Fibroblast of lung (primary cell): ENCODE measurements at regions not wholly inside any gene's neighbourhood (a gene's known extent, or its start where the extent isn't known, plus 50 kb on each side); places are given as distances from the start of the nearest gene placed in this dataset.
"Not testable (repeated sequence)": the region's sequence is repeated elsewhere in the genome, so short reads cannot be mapped to it uniquely, and the experiment has no call there.

Experiments used
- DNase-seq, 2 donors: peaks; one replicate each; pipeline versions ENCODE4 v3.0.0 to v3.0.0-alpha.2; 2010; ENCODE audit warnings: low read depth in 2 of 2
- H2AFZ ChIP-seq: 2 replicates; pipeline ENCODE4 v1.5.1; 2012; ENCODE audit warnings: low read length, control low read depth, inconsistent platforms
- H3K27ac ChIP-seq: 2 replicates; pipeline ENCODE4 v1.5.1; 2011; ENCODE audit warnings: low read length, control low read depth; ENCODE audit not compliant: insufficient read depth
- H3K27me3 ChIP-seq: 2 replicates; pipeline ENCODE4 v1.5.1; 2011; ENCODE audit warnings: mild to moderate bottlenecking, low read length; ENCODE audit not compliant: control insufficient read depth, insufficient read depth
- H3K36me3 ChIP-seq: 2 replicates; pipeline ENCODE4 v1.5.1; 2011; ENCODE audit warnings: low read length; ENCODE audit not compliant: control insufficient read depth, insufficient read depth
- H3K4me1 ChIP-seq: 2 replicates; pipeline ENCODE4 v1.5.1; 2011; ENCODE audit warnings: low read length; ENCODE audit not compliant: control insufficient read depth, insufficient read depth; ENCODE audit errors: extremely low read depth
- H3K4me2 ChIP-seq: 2 replicates; pipeline ENCODE4 v1.5.1; 2011; ENCODE audit warnings: low read length, control low read depth; ENCODE audit not compliant: insufficient read depth; ENCODE audit errors: extremely low read depth
- H3K4me3 ChIP-seq, 4 experiments: fragments of 200-600 bp in 1 of 4; sonication (generic) in 1 of 4; replicated peaks in 1 of 4; 2 replicates each; pipeline ENCODE4 v1.5.1; 2011 to 2016; ENCODE audit warnings: low read length in 4 of 4, low read depth in 3 of 4, mild to moderate bottlenecking in 3 of 4, control low read depth in 2 of 4, inconsistent platforms in 1 of 4, mixed read lengths in 1 of 4; ENCODE audit not compliant: insufficient read depth in 1 of 4; ENCODE audit errors: control extremely low read depth in 1 of 4
- H3K79me2 ChIP-seq: 2 replicates; pipeline ENCODE4 v1.5.1; 2012; ENCODE audit warnings: mild to moderate bottlenecking, low read length, inconsistent platforms; ENCODE audit not compliant: control insufficient read depth, insufficient read depth
- H3K9ac ChIP-seq: 2 replicates; pipeline ENCODE4 v1.5.1; 2011; ENCODE audit warnings: mild to moderate bottlenecking, low read length, control low read depth; ENCODE audit not compliant: insufficient read depth
- H3K9me3 ChIP-seq: 2 replicates; pipeline ENCODE4 v1.5.1; 2012; ENCODE audit warnings: low read depth, low read length; ENCODE audit not compliant: control insufficient read depth, insufficient read depth
- H4K20me1 ChIP-seq: 2 replicates; pipeline ENCODE4 v1.5.1; 2011; ENCODE audit warnings: low read length; ENCODE audit not compliant: control insufficient read depth, insufficient read depth; ENCODE audit errors: extremely low read depth
- EZH2 ChIP-seq: IDR thresholded peaks from 2 replicates; pipeline ENCODE4 v1.5.1; 2012; ENCODE audit warnings: low read length, control low read depth, mild to moderate bottlenecking; ENCODE audit errors: missing control alignments
- TF ChIP-seq, protein P1 (sequence below), 2 donors: IDR thresholded peaks in 1 of 2; conservative IDR thresholded peaks in 1 of 2; 1 replicate in 1 of 2; 2 replicates in 1 of 2; pipeline ENCODE4 v1.5.1; 2011 to 2012; ENCODE audit warnings: low read length in 2 of 2, control low read depth in 1 of 2, inconsistent platforms in 1 of 2, low read depth in 1 of 2, mild to moderate bottlenecking in 1 of 2

DNA sequence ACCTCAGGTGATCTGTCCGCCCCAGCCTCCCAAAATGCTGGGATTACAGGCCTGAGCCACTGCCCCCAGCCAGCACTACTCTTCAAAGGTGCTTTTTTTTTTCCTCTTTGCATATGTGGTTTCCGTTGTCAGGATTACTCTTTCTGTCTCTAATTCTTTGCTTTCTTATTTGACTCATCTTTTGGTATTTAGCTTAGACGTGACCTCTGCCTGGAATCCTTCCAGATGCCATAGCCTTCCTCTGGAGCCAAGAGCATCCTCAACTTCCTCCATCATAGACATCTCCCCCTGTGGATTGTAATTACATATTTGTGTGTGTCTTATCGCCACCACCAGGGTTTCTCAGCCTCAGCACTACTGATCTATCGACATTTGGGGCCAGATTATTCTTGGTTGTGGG lies 84.4 kb upstream of the XYLT1 start:
- no peak overlapping the region for H3K4me3 ChIP-seq
- H3K36me3 ChIP-seq = no peaks in the 10 kb centered on the region
- no peaks in the 10 kb centered on the region for H4K20me1 ChIP-seq
- peak; percentile 51 to 95 for DNase-seq
- no peaks in the 10 kb centered on the region for H3K9me3 ChIP-seq
- TF ChIP-seq, protein P1, sequence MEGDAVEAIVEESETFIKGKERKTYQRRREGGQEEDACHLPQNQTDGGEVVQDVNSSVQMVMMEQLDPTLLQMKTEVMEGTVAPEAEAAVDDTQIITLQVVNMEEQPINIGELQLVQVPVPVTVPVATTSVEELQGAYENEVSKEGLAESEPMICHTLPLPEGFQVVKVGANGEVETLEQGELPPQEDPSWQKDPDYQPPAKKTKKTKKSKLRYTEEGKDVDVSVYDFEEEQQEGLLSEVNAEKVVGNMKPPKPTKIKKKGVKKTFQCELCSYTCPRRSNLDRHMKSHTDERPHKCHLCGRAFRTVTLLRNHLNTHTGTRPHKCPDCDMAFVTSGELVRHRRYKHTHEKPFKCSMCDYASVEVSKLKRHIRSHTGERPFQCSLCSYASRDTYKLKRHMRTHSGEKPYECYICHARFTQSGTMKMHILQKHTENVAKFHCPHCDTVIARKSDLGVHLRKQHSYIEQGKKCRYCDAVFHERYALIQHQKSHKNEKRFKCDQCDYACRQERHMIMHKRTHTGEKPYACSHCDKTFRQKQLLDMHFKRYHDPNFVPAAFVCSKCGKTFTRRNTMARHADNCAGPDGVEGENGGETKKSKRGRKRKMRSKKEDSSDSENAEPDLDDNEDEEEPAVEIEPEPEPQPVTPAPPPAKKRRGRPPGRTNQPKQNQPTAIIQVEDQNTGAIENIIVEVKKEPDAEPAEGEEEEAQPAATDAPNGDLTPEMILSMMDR (conservative IDR thresholded peaks at IDR 0.05 in 1 of 2, IDR thresholded peaks at IDR 0.05 in 1 of 2; ENCODE audit: low read depth in 1 of 2, low read length in 2 of 2) = peak in 1 of 2 donors; percentile 10
- no peak for TF ChIP-seq EZH2
- no peak overlapping the region for H2AFZ ChIP-seq
- H3K4me2 ChIP-seq = no peak overlapping the region
- H3K79me2 ChIP-seq = no peaks in the 10 kb centered on the region
- no peaks in the 10 kb centered on the region for H3K27me3 ChIP-seq
- H3K9ac ChIP-seq = no peak overlapping the region
- H3K4me1 ChIP-seq = peaks cover 2% of the 10 kb centered on the region
- H3K27ac ChIP-seq = no peak overlapping the region

DNA sequence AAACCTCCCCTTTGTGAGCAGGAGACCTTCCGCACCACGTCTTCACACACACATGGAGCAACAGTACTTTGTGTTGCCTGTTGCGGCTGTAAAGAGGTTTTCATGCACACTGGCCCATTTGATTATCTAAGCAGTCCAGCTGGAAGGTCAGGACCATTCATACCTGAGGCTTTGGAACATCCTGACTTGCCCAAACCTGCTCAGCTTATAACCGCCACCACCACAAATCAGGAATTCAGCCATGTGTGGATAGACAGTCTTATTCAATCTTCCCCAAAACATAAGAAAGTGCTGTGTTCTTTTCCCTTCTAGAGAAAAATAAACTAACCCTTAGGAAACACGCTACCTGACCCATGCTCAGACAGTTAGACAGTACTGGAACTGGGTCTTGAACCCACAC lies 81.6 kb upstream of the XYLT1 start:
- no peaks in the 10 kb centered on the region for H3K36me3 ChIP-seq
- H3K27ac ChIP-seq = no peak overlapping the region
- H3K4me2 ChIP-seq = no peak overlapping the region
- H3K27me3 ChIP-seq = no peaks in the 10 kb centered on the region
- H3K79me2 ChIP-seq = no peaks in the 10 kb centered on the region
- H2AFZ ChIP-seq = no peak overlapping the region
- H4K20me1 ChIP-seq = no peaks in the 10 kb centered on the region
- peaks cover 2% of the 10 kb centered on the region for H3K4me1 ChIP-seq
- no peak for TF ChIP-seq EZH2
- TF ChIP-seq, protein P1 (conservative IDR thresholded peaks at IDR 0.05 in 1 of 2, IDR thresholded peaks at IDR 0.05 in 1 of 2; ENCODE audit: low read depth in 1 of 2, low read length in 2 of 2) = no peak
- no peak overlapping the region for H3K4me3 ChIP-seq
- H3K9me3 ChIP-seq = no peaks in the 10 kb centered on the region
- peak in 1 of 2 donors; percentile 91 for DNase-seq
- H3K9ac ChIP-seq = no peak overlapping the region

DNA sequence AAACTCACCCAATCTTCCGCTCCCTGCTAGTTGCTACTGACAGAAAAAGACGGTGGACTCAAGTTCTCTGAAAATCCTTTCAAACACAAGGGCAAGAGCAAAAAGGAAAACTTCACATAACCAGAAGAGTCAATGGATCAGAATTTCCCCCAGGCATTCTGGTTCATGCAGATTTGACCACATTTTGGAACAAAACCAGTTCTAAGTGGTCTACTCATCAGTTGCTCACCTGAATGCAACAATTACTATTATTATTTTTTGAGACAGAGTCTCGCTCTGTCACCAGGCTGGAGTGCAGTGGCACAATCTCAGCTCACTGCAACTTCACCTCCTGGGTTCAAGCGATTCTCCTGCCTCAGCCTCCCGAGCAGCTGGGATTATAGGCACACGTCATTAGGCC lies 80.9 kb upstream of the XYLT1 start:
- not testable (repeated sequence) for H3K4me2 ChIP-seq, H3K4me1 ChIP-seq, H3K27me3 ChIP-seq, H4K20me1 ChIP-seq, H3K27ac ChIP-seq, H3K9me3 ChIP-seq, H3K36me3 ChIP-seq, H3K79me2 ChIP-seq, H3K9ac ChIP-seq, H3K4me3 ChIP-seq, H2AFZ ChIP-seq
- DNase-seq = peak in 1 of 2 donors; percentile 78
